ENCODE measurements at regions not wholly inside any gene's neighbourhood (a gene's known extent, or its start where the extent isn't known, plus 50 kb on each side); places are given as distances from the start of the nearest gene placed in this dataset.

DNA sequence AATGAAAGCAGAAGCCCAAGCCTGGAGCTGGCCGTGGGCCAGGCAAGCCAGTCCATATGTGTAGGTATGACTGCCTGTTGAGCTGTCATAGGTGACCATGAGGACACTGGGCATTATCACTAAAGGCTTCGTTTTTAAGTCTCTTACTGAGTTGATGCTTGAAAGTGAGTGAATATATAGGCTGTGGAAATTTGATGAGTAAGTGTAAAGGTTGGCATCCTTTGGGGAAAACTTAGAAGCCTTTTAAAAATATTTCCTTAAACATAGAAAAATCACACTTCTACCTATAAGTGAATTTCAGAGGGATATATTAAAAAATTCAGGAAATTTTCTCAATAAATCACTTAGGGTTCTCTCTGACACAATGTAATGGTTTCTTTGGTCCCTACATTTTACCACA is 396.5 kb downstream of the FOXG1 start:
- TF ChIP-seq, protein P1, sequence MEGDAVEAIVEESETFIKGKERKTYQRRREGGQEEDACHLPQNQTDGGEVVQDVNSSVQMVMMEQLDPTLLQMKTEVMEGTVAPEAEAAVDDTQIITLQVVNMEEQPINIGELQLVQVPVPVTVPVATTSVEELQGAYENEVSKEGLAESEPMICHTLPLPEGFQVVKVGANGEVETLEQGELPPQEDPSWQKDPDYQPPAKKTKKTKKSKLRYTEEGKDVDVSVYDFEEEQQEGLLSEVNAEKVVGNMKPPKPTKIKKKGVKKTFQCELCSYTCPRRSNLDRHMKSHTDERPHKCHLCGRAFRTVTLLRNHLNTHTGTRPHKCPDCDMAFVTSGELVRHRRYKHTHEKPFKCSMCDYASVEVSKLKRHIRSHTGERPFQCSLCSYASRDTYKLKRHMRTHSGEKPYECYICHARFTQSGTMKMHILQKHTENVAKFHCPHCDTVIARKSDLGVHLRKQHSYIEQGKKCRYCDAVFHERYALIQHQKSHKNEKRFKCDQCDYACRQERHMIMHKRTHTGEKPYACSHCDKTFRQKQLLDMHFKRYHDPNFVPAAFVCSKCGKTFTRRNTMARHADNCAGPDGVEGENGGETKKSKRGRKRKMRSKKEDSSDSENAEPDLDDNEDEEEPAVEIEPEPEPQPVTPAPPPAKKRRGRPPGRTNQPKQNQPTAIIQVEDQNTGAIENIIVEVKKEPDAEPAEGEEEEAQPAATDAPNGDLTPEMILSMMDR (IDR thresholded peaks at IDR 0.05): no peak
- no peak for TF ChIP-seq EZH2 (IDR thresholded peaks at IDR 0.05; ENCODE audit: borderline replicate concordance, insufficient read depth, low read depth, low read length, poor library complexity, severe bottlenecking)

All from B cell (primary cell).